GM19467 (cell line): ENCODE measurements at regions not wholly inside any gene's neighbourhood (a gene's known extent, or its start where the extent isn't known, plus 50 kb on each side); places are given as distances from the start of the nearest gene placed in this dataset.
A peak's percentile ranks its signal among the peaks of the same experiment; 100 is the strongest.
"Not testable (repeated sequence)": the region's sequence is repeated elsewhere in the genome, so short reads cannot be mapped to it uniquely, and the experiment has no call there.

Source experiments
- ATAC-seq: cut with Tn5 transposase; IDR thresholded peaks from one replicate; pipeline ENCODE4 v1.9.1; 2021; ENCODE audit warnings: mild to moderate bottlenecking, moderate library complexity; ENCODE audit not compliant: unreplicated experiment

GRCh38 chr2:54065411-54065810 lies 50.0 kb upstream of the ACYP2 start:
- ATAC-seq = no peak

DNA sequence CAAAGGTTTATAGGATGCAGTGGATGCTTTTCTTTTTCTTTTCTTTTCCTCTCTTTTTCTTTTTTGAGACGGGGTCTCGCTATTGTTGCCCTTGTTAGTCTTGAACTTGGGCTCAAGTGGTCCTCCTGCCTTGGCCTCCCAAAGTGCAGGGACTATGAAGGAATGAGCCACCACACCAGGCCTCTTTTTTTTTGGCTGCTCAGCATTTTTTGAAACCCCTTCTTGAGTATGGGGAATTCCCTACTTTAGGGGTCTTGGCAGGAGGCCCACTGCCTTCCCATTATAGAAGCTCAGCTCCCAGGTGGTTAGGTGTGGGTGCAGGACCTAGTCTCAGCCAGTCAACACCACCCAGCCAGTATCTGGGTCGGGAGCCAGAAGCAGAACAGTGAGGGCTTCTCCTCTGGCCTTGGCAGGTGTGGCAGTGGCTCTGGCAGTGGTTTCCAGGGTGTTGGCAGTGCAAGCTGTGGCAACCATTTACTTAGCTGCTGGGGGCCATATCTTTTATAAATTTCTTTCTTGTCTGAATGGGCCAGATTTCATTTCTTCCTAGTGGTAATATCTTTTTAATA lies 51.4 kb upstream of the ACYP2 start:
- ATAC-seq = no peak

- ATAC-seq = no peak
Measured at GRCh38 chr2:54062401-54062800, 53.0 kb upstream of the ACYP2 start.

- ATAC-seq = no peak
Measured at GRCh38 chr2:54061272-54061671, 54.1 kb upstream of the ACYP2 start.

GRCh38 chr2:54059986-54060385 lies 55.4 kb upstream of the ACYP2 start:
- no peak for ATAC-seq

DNA sequence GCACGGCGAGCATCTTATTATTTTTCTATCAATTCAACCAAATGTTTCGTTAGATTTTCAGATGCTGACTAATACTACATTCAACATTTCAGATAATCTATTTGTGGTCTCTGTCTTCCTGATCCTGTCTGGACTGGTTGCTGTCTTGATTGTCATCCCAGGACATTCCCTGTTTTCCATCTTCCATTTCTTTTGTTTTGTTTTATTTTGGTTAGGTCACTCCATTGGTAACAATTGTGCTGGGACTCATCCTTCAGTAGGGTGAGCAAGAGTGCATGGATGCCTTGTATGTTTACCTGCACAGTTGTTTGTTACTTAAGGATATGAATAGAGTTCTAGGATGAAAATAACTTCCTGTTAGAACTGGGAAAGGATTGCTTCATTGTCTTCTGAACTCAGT lies 55.9 kb upstream of the ACYP2 start:
- ATAC-seq = no peak

DNA sequence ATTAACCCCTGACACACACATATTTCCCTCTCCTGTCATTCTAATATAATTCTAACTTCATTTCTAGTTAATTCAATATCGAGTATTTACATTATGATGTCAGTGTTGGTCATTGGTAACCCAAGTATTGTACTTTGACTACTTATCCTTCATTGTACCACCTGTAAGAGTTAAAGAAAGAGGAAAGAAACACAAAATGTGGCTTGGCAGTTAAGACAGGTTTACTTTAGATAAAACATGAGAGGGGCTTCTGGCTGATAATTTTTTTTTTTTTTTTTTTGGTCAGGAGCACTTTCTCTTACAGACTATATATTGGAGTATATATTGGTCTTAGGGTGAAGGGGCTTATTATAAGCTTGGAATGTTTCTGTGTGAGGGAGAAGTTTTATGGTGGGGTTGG lies 57.0 kb upstream of the ACYP2 start:
- no peak for ATAC-seq

DNA sequence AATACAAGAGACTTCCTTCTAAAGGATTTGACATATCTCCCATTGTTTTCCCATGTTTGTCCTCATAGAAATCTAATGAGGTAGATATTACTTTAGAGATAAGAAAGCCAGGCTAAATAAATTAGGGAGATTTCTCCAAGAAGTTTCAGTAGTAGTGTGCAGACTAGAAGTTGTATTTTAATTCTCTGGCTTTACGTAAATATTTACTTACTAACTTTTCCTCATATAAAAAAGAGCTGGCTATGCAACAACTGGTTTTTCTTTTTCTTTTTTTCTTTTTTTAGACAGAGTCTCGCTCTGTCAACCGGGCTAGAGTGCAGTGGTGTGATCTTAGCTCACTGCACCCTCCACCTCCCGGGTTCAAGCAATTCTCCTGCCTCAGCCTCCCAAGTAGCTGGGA lies 60.6 kb upstream of the ACYP2 start:
- no peak for ATAC-seq

DNA sequence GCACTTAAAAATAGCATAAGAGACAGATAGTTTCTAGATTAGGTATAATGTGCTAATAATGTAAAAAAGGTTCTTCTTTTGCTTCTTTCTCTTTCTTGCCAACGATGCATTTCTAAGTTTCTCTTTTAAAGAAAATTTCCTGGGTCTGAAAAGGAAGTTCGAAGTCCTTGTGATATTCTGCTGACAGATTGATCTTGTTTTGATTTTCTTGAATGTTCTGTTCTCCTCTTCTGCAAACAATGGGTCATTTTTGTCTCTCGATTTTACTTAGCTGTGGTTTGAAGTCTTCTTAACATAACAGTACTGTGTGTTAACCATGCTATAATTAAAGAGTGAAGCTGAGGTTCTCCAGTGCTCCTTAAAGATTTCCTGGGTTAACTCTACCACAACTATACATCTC lies 61.1 kb upstream of the ACYP2 start:
- ATAC-seq = peak; percentile 71

DNA sequence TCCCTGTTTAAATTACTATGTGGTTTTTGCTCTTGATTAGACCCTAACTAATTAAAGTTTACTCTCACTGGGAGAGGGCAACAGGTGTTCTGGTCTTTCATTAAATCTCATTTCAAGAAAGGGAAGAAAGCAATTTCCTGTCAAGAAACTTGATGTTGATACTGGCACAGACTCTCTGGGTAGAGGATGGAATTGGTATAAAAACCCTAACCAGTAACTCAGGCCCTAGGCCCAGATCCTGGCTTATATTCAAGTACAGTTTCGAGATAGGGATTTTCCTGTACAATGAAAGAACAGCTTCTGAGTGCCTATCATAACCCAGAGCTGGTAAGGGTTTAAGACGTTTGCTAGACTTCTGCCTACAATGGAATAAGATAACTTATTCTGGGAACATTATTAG lies 61.6 kb upstream of the ACYP2 start:
- peak; percentile 33 for ATAC-seq

DNA sequence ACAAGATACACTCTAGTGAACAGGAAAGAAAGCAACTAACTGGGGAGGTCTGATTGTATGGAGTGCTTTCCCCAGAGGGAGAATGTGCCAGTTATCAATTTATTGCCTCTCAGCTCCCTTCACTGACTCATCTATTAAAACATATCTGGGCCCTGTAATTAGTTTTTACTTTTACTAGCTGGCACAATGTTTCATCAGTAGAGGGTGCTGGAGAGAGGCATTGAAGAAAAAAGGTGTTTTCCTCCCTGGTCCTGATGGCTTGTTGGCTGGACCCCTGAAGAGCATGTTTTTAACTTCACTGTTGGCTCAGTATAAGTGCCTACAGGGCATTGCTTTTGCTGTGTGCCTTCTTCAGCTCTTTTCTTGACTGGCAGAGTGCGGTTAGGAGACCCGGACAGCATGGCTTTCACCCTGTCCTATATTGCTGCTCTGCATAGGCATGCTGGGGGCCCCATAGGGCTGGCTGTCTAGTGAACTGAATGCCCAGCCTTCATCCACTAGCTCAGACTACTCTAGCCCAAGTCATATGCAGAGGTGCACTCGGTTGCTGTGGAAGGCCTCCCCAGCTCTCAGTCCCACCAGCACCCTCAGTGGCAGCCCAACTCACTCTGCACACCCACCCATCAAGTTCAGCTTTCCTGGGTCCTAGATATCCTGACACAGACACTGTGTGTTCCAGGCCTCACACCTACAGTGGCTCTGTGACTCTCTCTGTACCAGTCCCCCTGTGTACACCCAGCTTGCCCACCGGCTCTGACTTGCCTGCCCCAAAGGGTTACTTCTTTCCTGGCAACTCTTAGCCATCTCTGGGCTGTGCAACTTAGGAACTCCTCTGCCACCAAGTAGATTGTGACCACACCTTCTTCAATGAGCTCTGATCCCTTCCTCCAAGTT lies 62.3 kb upstream of the ACYP2 start:
- no peak for ATAC-seq

DNA sequence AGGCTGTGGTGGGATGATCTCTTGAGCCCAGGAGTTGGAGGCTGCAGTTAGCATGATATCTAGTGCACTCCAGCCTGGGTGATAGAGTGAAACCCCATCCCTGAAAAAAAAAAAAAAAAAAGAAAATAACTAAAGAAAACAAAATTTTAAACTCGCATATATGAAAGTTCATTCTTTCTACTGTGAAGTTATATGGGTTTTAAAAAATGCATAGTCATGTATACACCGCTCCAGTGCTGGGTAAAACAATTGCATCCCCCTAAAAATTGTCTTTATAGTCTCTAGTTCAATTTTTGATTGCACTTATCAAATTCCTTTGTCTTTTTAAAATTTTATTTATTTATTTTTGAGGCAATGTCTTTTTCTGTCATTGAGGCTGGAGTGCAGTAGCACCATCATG lies 65.0 kb upstream of the ACYP2 start:
- no peak for ATAC-seq

- ATAC-seq = no peak
Measured at GRCh38 chr2:54049365-54049764, 66.0 kb upstream of the ACYP2 start.

GRCh38 chr2:54048896-54049295 lies 66.5 kb upstream of the ACYP2 start:
- not testable (repeated sequence) for ATAC-seq

DNA sequence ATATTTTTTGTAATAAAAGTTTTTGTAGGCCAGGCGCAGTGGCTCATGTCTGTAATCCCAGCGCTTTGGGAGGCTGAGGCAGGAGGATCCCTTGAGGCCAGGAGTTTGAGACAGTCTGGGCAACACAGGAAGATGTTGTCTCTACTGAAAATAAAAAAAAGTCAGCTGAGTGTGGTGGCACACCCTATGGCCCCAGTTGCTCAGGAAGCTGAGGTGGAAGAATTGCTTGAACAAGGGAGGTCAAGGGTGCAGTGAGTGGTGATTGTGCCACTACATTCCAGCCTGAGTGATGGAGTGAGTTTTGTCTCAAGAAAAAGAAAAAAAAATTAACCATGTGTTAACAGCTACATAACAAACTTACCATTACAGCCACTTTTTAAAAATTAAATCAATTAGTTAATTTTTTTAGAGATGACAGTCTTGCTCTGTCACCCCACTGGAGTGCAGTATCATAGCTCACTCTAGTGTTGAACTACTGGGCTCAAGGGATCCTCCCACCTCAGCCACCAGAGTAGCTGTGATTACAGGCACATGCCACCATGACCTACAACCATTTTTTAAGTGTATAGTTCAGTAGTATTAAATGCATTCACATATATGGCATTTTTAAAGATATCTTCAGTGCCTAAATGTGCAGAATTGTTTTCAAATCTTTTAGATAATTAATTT lies 67.2 kb upstream of the ACYP2 start:
- ATAC-seq = no peak

DNA sequence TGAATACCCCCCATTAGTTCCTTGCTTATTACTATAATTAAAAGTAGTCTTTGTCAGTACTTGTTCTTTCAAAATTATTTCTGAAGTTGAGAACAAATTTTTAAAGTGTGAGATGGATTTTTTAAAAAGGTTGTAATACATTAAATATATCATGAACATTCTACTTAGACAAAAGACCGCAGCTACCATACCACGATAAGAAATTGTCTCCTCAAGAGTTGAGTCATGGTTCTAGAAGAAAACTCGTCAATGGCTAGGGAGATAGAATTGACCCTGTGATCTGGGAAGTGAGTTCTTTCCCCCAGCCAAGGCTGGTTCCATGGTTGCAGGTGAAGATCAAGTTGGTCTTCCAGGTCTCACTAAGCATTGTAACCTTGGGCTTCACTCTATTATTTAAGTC lies 67.8 kb upstream of the ACYP2 start:
- no peak for ATAC-seq

GRCh38 chr2:54047091-54047490 lies 68.3 kb upstream of the ACYP2 start:
- ATAC-seq = no peak

DNA sequence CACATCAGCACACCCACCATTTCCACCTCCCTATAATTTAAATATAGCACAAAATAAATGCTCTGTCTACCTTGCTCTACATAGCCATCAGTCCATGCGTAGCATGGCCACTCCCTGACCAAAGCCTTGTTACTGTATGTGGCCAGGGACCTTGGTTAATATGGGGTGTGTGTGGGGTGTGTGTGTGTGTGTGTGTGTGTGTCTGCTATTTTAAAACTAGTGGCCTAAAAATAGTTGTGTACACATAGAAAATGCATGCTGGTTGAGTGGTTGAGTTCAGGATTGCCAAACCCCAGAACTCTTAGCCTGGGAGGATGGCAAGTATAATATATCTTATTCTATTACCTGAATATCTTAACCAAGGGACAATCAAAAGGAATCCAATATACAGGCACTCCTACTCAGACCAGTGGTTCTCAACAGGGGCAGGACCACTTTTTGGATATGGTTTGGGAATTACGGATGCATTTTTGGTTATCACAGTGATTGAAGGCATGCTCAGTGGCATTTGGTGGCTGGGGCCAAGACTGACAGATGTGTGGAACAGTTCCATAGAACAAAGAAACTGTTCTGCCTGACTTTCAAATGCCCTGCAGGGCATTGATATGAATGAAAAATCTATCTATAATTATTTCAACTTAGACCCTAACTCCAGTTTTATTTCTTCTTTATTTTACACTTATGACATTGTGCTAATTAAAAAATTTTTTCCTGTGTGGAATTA lies 72.3 kb upstream of the PSME4 start:
- no peak for ATAC-seq

GRCh38 chr2:54042341-54042740 lies 71.5 kb upstream of the PSME4 start:
- no peak for ATAC-seq

GRCh38 chr2:54041135-54041534 lies 70.3 kb upstream of the PSME4 start:
- ATAC-seq = no peak

DNA sequence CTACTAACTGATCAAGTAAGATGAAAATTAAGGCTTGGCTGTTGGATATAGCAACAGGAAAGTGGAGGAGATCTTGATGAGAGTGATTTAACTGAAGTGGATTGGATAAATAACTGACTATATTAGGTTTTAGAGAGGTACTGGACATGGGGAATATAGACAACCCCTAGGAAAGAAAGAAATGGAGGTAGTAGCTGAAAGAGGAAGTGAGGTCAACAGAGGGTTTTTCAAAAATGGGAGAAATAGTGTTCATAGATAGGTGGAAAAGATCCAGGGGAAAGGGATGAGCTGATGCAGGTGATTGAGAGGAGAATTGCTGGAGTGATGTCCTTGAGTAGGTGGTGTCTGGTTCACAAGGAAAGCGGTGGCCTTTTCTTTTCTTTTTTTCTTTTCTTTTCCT lies 69.9 kb upstream of the PSME4 start:
- no peak for ATAC-seq
